CD4-positive, alpha-beta T cell treated with Interleukin-2 at 100 ng/mL for 4 hours (primary cell): ENCODE measurements at regions not wholly inside any gene's neighbourhood (a gene's known extent, or its start where the extent isn't known, plus 50 kb on each side); places are given as distances from the start of the nearest gene placed in this dataset.
"Not testable (repeated sequence)": the region's sequence is repeated elsewhere in the genome, so short reads cannot be mapped to it uniquely, and the experiment has no call there.

Experiments used
- DNase-seq: peaks from one replicate; pipeline ENCODE4 v3.0.0-alpha.2; 2020; ENCODE audit warnings: low spot score

DNA sequence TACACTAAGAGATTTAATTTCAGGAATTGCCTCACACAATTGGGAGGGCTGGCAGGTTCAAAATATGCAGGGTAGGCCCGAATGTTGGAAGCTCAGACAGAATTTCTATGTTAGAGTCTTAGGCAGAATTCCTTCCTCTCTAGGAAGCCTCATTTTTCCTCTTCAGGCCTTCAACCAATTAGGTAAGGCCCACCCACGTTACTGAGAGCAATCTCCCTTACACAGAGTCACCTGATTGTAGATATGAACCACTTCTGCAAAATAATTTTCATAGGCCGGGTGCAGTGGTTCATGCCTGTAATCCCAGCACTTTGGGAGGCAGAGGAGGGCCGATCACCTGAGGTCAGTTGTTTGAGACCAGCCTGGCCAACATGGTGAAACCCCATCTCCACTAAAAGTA lies 50.2 kb upstream of the HIVEP1 start:
- no peak for DNase-seq

DNA sequence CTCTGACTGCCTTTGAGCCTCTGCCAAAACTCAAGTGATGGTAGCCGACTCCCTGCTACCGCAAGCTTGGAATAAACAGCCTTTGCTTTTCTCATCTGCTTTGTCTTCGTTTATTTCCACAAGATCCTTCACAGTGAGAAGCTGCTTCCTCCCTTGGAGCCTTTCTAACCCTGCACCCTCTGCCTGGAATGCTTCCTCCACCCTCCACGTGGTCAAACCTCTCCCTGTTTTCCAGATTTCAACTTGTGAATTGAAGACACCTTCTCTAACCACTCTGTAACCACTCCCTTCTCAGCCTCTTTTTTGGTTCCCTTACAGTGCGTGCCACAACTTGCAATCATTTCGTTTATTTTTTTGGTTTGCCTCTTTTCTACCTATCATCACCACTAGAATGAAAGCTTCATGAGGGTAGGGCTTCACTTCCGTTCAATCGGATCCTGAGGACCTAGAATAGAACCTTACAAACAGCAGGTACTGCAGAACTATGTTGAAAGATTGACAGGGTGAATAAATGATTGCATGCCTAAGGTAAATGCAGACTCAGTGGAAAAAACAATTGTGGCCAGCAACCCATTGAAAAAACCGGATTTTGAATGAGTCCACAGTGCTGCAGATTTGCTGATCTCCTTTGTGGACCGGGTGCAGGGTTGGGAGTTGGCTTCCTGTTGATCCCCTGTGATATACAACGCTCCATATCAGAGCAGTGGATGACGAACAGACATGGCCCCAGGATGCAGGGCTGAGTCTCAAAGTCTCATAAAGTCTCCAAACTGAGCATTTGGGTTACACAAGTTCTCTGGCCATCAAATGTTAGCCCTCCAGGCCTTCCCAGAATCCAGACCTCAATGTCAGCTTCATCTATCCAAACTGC lies 51.0 kb upstream of the HIVEP1 start:
- no peak for DNase-seq

DNA sequence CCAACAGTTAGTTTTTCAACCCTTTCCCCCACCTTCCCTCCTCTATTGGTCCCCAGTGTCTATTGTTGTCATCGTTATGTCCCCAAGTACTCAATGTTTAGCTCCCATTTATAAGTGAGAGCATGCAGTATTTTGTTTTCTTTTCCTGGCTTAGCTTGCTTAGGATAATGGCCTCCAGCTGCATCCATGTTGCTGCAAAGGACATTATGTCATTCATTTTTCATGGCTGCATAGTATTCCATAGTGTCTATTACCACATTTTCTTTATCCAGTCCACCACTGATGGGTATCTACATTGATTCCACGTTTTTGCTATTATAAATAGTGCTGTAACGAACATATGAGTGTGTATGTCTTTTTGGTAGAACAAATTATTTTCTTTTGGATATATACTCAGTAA lies 55.3 kb upstream of the HIVEP1 start:
- DNase-seq: no peak

DNA sequence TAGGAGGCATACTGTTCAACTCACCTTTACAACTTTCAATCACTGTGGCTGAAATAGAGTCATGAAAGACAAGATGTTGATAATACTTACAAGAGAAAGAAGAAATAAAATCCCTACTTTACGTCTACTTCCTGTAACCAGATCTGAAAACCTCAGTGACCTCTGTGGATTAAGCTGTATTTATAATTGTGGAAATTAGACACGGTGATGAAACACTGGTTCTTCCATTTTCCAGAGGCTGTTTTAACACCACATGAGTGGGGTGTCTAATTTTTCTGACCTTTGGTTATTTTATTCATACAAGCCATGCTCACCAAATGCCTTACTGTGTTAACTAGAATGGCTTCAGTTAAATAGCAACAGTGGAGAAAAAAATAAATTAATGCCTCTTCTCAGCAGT lies 58.5 kb upstream of the HIVEP1 start:
- DNase-seq: no peak

DNA sequence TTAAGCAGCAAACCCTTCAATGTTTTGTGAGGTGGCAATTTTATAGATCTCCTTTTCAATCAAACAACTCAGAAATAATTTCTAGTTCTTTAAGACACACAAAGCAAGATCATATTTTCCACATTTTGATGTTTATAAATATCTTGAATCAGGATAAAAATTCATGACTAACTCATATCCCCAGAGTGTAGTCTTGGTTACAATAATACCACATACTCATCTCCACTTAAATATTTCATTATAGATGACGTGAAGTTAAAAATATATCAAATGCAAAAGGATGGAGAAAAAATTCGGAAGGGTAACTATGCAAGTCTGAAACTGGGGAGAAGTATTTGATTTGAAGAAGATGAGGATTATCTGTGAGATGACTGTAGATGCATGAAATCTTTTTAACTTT lies 59.8 kb upstream of the HIVEP1 start:
- no peak for DNase-seq

DNA sequence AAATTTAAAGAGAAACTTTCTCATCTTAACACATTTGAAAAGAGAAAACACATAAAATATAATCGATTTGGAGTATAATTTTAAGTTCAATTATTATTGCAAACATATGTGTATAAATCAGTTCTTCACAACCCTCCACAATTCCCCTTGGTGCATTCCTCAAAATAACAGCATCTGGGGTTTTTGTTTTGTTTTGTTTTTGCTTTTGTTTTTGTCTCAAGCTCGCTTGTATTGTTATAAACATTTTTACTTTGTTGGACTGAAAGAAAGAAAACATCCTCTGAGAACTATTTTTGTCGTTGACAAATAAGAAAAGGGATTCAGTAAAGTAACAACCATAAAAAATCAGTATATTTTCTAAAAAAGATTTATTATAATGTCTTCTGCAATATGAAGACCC lies 60.2 kb upstream of the HIVEP1 start:
- DNase-seq: no peak

DNA sequence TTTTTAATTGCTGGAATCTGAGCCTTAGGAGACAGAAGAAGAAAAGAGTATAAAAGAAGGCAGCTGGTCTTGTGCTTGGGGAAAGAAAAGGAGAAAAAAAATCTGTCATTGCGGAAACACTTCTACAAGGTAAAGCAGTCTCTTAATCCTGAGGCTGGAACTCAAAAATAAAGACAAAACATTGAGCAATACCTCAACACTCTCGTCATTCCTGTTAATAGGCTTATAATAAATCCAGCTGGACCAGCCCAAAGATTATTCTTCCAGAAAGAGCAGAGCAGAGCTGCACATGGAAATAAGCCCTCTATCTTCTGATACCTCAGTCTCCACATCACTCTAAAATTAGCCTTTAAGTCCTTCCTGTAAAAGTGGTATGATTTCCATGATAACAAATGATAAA lies 62.0 kb upstream of the HIVEP1 start:
- no peak for DNase-seq

DNA sequence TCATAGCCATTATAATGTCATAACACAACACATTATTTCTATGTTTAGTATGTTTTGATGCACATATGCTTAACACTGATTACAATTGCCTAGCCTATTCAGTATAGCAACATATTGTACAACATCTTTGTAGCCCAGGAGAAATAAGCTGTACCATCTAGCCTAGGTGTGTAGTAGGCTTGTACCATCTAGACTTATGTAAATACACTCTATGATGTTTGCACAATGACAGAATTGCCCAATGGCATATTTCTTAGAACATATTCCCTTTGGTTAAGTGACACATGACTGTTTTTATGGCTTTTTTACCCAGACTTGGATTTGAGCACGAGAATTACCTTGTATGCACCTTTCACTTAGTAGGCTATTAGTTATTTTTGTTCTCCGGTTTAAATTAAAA lies 64.5 kb upstream of the HIVEP1 start:
- no peak for DNase-seq

DNA sequence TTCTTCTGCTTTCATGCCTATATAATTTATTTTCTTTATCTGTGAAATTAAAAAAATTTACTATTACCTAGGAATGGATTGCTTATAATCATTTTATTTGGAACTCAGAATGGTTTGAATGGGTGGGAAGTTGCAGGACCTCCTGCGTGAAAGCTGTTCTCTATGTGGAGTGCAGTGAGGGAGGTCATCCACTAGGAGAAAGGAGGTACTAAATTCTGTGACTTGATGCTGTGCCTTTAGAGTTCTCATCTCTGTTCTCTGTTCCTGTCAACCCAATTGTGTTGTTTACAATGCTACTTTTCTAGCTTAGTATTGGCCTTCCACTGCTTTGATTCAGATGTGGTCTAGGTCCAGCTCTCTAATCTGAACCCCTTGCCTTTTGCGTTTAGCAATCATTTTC lies 65.0 kb upstream of the HIVEP1 start:
- DNase-seq: no peak

DNA sequence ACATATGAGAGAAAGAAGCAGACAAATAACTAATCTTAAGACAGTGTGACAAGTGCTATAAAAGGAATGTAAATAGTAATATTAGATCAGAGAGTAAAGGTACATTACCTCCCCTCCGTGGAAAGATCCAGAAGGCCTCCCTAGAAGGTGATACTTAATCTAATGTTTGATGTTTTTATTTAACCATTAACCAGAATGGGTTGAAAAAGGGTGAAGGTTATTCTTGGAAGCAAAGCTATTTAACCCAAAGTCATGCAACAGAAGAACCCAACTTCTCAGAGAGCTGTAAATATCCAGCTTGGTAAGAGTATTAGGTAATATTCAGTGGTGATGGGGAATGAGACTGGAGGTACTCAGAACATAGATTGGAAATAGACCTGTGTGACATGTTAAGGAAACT lies 68.0 kb upstream of the HIVEP1 start:
- no peak for DNase-seq

DNA sequence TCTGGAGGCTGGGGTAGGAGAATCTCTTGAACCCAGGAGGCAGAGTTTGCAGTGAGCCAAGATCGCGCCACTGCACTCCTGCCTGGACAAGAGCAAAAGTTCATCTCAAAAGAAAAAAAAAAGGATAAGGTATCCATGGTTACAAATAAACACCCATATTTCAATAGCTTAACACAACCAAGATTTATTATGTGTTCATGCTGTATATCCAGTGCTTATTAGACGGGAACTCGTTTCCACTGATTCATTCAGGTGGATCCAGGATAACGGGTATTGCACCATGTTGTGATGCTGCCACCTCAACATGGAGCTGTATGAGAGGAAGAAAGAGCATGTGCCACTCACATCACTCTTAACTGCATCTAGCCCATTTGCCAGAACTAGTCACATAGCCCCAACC lies 69.1 kb upstream of the HIVEP1 start:
- no peak for DNase-seq

DNA sequence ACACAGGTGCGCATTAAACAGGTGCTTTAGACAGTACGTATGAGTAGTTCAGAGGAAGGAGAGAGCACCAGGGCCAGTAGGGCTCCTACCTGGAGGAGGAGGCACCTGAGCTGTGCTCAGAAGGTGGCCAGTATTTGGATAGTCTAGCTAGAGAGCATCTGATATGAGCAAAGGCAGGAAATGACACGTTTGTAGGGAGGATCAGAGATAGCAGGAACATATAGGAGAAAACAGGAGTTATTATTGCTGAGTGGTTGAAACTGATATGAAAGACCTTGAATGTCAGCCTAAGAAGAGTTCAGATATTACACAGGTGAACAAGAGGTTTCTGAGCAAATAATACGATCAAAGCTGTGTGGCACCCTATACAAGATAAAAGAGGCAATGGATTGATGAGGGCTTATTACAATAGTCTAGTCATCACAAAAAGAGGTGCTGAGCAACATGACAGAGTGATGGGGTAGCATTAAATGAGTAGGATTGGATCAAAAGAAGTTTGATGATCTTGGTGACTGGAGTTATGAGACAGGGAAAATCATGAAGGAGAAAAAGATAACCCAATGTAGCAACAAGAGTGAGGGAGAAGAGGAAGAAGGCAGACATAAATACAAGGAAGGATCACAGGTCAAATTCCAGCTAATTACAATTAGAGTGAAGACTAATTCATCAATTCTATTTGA lies 69.8 kb upstream of the HIVEP1 start:
- DNase-seq: no peak

DNA sequence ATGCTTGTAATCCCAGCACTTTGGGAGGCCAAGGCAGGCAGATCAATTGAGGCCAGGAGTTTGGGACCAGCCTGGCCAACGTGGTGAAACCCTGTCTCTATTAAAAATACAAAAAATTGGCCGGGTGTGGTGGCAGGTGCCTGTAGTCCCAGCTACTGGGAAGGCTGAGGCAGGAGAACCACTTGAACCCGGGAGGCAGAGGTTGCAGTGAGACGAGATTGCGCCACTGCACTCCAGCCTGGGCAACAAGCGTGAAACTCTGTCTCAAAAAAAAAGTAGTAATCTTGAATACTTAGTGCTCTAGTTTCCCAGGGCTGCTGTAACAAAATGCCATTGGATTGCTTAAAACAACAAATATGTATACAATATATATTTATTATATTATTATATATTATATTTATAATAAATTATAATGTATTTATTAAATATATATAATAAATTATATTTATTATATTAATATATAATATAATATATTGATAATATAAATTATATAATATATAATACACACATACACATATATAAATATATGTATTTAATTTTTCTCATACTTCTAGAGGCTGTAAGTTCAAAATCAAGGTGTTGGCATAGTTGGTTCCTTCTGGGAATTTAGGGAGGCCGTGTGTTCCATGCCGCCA lies 71.5 kb upstream of the HIVEP1 start:
- not testable (repeated sequence) for DNase-seq

DNA sequence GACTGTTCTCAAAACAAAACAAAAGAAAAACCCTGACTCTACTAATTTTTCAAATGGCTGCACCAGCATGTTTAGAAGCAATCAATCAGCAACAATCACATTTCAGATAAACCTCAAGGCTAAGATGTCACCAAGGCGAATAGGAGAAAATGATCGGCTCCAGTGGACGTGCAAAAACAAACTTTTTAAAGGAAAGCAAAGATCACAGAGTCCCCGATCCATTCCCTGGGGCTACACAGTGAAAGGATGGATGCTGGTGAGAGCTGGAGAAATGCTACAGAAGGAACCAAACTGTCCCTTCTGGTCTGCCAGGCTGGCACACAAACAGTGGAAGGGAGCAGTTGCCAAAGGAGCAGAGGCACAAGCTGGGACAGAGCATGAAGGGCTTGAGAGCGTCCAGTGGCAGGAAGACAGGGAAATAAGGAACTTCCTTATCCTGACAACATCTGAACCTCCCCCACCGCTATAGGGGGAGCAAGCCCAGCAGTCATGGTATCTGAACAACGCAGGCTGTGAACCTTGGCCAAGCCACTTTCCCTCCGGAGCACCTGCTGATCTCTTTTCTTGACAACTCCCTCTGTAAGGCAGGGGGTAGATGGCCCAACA lies 73.7 kb upstream of the HIVEP1 start:
- no peak for DNase-seq

DNA sequence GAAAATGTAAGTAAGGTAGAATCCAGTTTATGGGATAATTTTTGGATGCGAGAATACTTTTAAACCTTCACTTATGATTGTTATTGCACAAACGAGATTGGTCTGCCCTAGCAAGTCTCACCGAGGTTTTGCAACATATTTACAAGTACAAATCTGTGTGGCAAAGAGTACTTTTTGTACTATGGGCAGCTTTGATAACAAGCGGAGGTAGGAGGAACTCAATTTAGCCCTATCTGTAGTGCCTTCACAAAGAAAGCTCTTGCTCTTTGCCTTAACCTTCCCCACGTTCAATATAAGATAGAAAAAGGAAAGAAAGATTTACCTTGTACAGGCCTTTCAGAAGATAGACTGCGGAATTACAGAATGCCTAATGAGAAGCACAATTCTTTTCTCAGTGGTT lies 77.5 kb upstream of the HIVEP1 start:
- no peak for DNase-seq

DNA sequence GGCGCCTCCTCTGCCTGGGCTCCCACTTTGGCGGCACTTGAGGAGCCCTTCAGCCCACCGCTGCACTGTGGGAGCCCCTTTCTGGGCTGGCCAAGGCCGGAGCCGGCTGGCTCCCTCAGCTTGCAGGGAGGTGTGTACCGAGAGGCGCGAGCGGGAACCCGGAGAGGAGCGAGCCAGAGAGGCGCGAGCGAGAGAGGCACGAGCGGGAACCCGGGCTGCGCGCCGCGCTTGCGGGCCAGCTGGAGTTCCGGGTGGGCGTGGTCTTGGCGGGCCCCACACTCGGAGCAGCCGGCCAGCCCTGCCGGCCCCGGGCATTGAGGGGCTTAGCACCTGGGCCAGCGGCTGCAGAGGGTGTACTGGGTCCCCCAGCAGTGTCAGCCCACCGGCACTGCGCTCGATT lies 79.2 kb upstream of the HIVEP1 start:
- DNase-seq: not testable (repeated sequence)

DNA sequence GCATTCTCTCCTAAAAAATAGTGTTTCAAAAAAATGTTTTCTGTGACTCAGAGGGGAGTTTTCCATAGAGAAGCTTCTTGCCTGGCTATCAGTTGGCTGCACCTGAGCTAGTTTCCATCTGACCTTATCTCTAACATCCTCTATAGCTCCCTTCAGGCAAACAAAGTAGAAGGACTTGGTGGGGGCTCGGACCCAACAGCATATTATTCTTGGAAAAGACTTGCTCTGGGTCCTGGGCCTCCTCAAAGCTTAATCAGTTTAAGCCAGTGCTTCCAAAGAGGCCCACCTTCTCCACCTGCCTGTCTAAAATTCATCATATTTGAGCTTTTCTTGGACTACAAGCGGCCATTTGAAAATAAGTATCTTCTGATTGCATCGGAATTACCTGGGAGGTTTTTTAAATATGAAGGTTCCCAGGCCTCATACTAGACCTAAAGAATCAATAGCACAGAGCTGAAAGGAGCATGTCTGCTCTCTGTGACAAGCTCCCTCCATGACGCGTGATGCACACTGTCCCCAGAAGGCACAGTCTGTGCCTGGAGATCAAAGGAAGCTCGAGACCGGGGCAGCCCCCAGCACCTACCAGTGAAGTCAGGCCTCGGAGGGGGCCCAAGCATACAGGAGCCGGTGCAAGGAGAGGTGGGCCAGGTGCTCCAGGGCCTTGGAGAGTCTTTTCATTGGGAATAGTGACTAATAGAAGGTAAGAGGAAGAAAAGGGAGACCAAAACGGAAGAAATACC lies 80.6 kb upstream of the HIVEP1 start:
- no peak for DNase-seq

DNA sequence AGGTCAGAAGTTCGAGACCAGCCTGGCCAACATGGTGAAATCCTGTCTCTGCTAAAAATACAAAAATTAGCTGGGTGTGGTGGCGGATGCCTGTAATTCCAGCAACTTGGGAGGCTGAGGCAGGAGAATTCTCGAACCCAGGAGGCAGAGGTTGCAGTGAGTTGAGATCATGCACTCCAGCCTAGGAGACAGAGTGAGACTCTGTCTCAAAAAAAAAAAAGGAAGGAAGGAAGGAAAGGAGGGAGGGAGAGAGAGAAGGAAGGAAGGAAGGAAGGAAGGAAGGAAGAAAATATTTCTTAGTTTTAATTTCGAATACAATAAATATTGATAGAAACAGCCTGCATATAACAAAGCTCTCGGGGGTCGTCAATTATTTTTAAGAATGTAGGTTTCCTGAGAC lies 81.3 kb upstream of the HIVEP1 start:
- not testable (repeated sequence) for DNase-seq

DNA sequence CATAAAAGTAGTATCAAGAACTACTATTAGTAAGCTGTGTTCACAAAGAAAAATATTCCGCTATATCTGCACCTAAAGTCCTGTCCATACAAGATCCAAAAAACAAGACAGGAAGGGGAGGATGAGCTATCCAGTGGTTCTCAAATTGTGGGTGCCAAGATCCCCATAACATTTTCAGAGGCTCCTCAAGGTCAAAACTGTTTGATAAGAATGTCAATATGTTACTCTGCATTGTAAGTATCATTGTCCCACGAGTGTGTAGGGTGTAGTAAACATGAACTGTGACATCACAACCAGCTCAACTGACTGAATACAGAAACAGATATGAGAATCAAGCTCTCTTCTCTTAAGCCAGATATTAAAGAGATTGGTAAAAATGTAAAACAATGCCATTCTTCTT lies 81.9 kb upstream of the HIVEP1 start:
- DNase-seq: no peak

DNA sequence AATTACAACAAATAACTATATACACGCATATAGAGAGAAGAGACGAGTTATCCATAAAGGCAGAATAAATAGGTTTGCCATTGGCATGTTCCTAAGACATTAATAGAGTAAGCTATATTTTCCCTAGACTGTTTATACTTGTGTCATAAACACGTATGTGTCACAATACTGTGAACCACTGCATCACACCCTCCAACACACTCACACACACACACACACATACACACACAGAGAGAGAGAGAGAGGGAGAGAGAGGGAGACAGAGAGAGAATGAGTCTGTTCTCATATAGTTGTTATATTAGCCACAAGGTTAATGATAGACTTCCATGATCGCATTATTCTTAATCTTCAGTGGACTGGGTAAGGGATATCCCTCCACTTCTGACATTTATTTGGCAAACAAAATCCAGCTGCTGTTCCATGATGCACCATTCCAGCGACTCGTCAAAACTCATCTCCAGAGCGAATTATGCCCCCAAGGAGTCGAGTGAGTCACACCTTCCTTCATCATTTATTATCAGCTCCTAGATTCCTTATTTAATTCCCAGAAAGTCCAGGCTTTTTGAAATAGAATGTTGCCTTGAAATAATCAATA lies 82.8 kb upstream of the HIVEP1 start:
- no peak for DNase-seq

DNA sequence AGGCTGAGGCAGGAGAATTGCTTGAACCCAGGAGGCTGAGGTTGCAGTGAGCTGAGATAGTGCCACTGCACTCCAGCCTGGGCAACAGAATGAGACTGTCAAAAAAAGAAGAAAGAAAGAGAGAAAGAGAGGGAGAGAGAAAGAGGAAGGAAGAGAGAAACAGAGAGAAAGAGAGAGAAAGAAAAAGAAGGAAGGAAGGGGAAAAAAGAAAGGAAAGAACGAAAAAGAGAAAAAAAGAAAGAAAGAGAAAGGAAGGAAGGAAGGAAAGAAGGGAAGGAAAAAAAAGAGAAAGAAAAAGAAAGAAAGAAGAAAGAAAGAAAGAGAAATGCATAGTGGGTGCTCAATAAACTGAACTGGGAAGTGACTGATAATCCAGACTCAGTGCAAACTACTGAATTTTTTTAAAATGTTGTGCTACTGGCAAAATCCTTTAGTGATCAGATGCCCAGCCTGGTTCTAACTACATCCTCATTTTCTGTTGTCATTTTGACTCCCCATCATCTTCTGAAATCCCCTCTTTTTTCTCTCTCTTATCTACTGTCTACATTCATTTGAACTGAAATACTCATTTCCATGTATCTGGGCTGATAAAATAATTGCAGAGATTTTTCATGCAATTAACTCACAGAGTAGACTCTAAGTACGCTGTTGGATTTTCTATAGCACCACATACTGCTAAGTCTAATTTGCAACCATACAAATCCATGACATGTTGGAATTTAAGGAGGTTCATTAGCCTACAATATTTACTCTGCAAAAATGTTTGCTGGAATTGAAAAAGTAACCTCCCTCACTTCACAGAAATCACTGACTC lies 85.3 kb upstream of the HIVEP1 start:
- no peak for DNase-seq
